ENCODE measurements at regions not wholly inside any gene's neighbourhood (a gene's known extent, or its start where the extent isn't known, plus 50 kb on each side); places are given as distances from the start of the nearest gene placed in this dataset.
"Not testable (repeated sequence)": the region's sequence is repeated elsewhere in the genome, so short reads cannot be mapped to it uniquely, and the experiment has no call there.

GRCh38 chr7:8325067-8325466, 63.1 kb upstream of the ICA1 start:
- Mint-ChIP-seq H3K36me3 (ENCODE audit: low read depth) (no peaks in the 10 kb centered on the region), H3K4me1 (ENCODE audit: low read depth) (no peaks in the 10 kb centered on the region), H3K4me3 (no peak overlapping the region), H3K27ac (no peak overlapping the region), H3K27me3 (peaks cover 17% of the 10 kb centered on the region), H3K9me3 (no peaks in the 10 kb centered on the region)
- ChIA-PET POLR2A (no interaction called here), CTCF (no interaction called here)
- DNase-seq (no peak), ATAC-seq (no peak)
- no peak for TF ChIP-seq CTCF (IDR thresholded peaks at IDR 0.05)
- intact Hi-C loops (cut with micrococcal nuclease), result no loop called here

GRCh38 chr7:8327199-8327598, 65.2 kb upstream of the ICA1 start:
- ATAC-seq (no peak), DNase-seq (no peak)
- Mint-ChIP-seq H3K36me3 (ENCODE audit: low read depth) (no peaks in the 10 kb centered on the region), H3K9me3 (no peaks in the 10 kb centered on the region), H3K4me1 (ENCODE audit: low read depth) (no peaks in the 10 kb centered on the region), H3K27me3 (peaks cover 22% of the 10 kb centered on the region), H3K4me3 (no peak overlapping the region), H3K27ac (no peak overlapping the region)
- no peak for TF ChIP-seq CTCF (IDR thresholded peaks at IDR 0.05)
- ChIA-PET POLR2A (no interaction called here), CTCF (interaction anchor here (0.7 kb wide), 1 partner anchor 9 kb away, joined by 3 read pairs; no protein-coding TSS in a partner anchor)
- intact Hi-C loops (cut with micrococcal nuclease), result no loop called here

- ChIA-PET CTCF (no interaction called here), POLR2A (no interaction called here)
- no peaks in the 10 kb centered on the region for H3K36me3 Mint-ChIP-seq (ENCODE audit: low read depth)
- H3K27me3 Mint-ChIP-seq, result peaks cover 1% of the 10 kb centered on the region
- DNase-seq (no peak), ATAC-seq (no peak)
- H3K9me3 Mint-ChIP-seq, result no peaks in the 10 kb centered on the region
- H3K27ac Mint-ChIP-seq, result no peak overlapping the region
- H3K4me1 Mint-ChIP-seq (ENCODE audit: low read depth), result no peaks in the 10 kb centered on the region
- TF ChIP-seq CTCF (IDR thresholded peaks at IDR 0.05), result no peak
- intact Hi-C loops (cut with micrococcal nuclease), result no loop called here
- H3K4me3 Mint-ChIP-seq, result no peak overlapping the region
Observed at GRCh38 chr7:8338206-8338605, 76.2 kb upstream of the ICA1 start.

GRCh38 chr7:8343556-8343955, 81.6 kb upstream of the ICA1 start:
- Mint-ChIP-seq H3K4me3 (no peak overlapping the region), H3K9me3 (no peaks in the 10 kb centered on the region), H3K36me3 (ENCODE audit: low read depth) (no peaks in the 10 kb centered on the region), H3K27me3 (peaks cover 3% of the 10 kb centered on the region), H3K4me1 (ENCODE audit: low read depth) (no peaks in the 10 kb centered on the region), H3K27ac (no peak overlapping the region)
- no peak for TF ChIP-seq CTCF (IDR thresholded peaks at IDR 0.05)
- POLR2A ChIA-PET, result no interaction called here
- intact Hi-C loops (cut with micrococcal nuclease), result no loop called here
- CTCF ChIA-PET, result interaction anchor here (0.9 kb wide), 2 partner anchors 54 to 58 kb away, joined by 3 read pairs; no protein-coding TSS in a partner anchor
- ATAC-seq (no peak), DNase-seq (no peak)

GRCh38 chr7:8347395-8347794, 85.4 kb upstream of the ICA1 start:
- intact Hi-C loops (cut with micrococcal nuclease); DNase-seq; CTCF ChIA-PET; H3K4me3 Mint-ChIP-seq; H3K27ac Mint-ChIP-seq; POLR2A ChIA-PET; H3K27me3 Mint-ChIP-seq; H3K9me3 Mint-ChIP-seq; H3K36me3 Mint-ChIP-seq (ENCODE audit: low read depth); ATAC-seq; H3K4me1 Mint-ChIP-seq (ENCODE audit: low read depth): not testable (repeated sequence)

- H3K36me3 Mint-ChIP-seq (ENCODE audit: low read depth); H3K4me3 Mint-ChIP-seq; POLR2A ChIA-PET; DNase-seq; H3K9me3 Mint-ChIP-seq; H3K27me3 Mint-ChIP-seq; ATAC-seq; CTCF ChIA-PET; intact Hi-C loops (cut with micrococcal nuclease); H3K4me1 Mint-ChIP-seq (ENCODE audit: low read depth); H3K27ac Mint-ChIP-seq: not testable (repeated sequence)
Observed at GRCh38 chr7:8351654-8352053, 81.8 kb upstream of the NXPH1 start.
